Activated CD4-positive, alpha-beta memory T cell treated with anti-CD3 and anti-CD28 coated beads for 36 hours (primary cell): ENCODE measurements at regions not wholly inside any gene's neighbourhood (a gene's known extent, or its start where the extent isn't known, plus 50 kb on each side); places are given as distances from the start of the nearest gene placed in this dataset.

Source experiments
- CTCF ChIA-PET: fragments of 350-600 bp; sonication (Branson Sonifier 250); formaldehyde crosslinking; loops from one replicate; lab custom pipeline; 2021; ENCODE audit warnings: antibody characterized with exemption, inconsistent platforms; lab: Charles Lee
- POLR2A ChIA-PET: fragments of 350-600 bp; sonication (Branson Sonifier 250); formaldehyde crosslinking; loops from one replicate; lab custom pipeline; 2021; ENCODE audit warnings: antibody characterized with exemption; lab: Charles Lee
- DNase-seq: peaks from one replicate; pipeline ENCODE4 v3.0.0-alpha.2; 2020
- H3K27ac Mint-ChIP-seq: one replicate; pipeline ENCODE4 v1.8.0; 2021; ENCODE audit warnings: mixed read lengths
- H3K27me3 Mint-ChIP-seq: one replicate; pipeline ENCODE4 v1.8.0; 2021; ENCODE audit warnings: mixed read lengths
- H3K36me3 Mint-ChIP-seq: one replicate; pipeline ENCODE4 v1.8.0; 2021; ENCODE audit warnings: mixed read lengths
- H3K4me1 Mint-ChIP-seq: one replicate; pipeline ENCODE4 v1.8.0; 2021; ENCODE audit warnings: low read depth, mixed read lengths
- H3K4me3 Mint-ChIP-seq: one replicate; pipeline ENCODE4 v1.8.0; 2021; ENCODE audit warnings: mild to moderate bottlenecking, mixed read lengths
- H3K9me3 Mint-ChIP-seq: one replicate; pipeline ENCODE4 v1.8.0; 2021; ENCODE audit warnings: mixed read lengths
- intact Hi-C: fragments of 100-400 bp; cut with micrococcal nuclease; formaldehyde crosslinking; loops from one replicate; pipeline ENCODE4 v1.15.1; 2023

GRCh38 chr2:16293398-16293797, 353.0 kb downstream of the MYCN start:
- no peaks in the 10 kb centered on the region for H3K36me3 Mint-ChIP-seq

DNA sequence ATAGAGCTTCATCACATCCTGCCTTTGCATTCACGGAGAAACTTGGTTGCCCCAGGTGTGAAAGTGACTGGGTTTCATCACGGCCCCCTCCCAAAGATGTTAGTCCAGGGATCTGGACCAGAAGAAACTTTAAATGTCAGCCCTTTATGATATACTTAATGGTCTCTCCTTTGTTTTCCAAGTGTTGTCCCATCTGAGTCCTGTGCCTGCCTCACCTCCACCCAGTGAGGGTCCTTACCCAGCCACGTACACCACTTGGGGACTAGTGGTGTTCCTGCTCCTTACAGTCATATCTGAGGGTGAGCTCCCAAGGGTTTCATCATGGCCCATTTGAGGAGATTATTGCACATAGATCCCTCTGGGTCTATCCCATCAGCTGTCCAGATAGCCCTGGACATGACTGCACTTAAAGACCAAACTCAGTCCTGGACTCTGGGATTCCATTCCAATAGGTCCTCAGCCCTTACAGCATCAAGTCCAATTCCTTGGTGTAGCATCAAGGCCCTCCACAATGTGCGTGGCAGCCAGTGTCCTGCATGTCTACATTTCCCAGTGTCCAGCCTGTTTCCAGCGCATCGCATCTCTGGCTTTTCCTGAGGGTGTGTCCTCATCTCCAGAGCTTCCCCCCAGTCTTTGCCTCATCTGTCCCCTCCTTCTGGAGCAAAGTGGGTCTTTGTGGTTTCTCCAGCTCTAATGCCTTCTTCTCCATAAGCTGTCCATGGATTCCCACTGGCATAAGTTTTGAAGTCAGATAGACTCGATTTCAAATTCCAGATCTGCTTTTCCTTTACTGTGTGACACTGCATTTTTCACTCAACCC, 351.6 kb downstream of the MYCN start:
- intact Hi-C loops = no loop called here
- no peaks in the 10 kb centered on the region for H3K4me1 Mint-ChIP-seq
- H3K9me3 Mint-ChIP-seq = no peaks in the 10 kb centered on the region
- no peaks in the 10 kb centered on the region for H3K36me3 Mint-ChIP-seq
- H3K4me3 Mint-ChIP-seq = no peak overlapping the region
- CTCF ChIA-PET = no interaction called here
- POLR2A ChIA-PET = no interaction called here
- no peaks in the 10 kb centered on the region for H3K27me3 Mint-ChIP-seq
- DNase-seq = no peak
- no peak overlapping the region for H3K27ac Mint-ChIP-seq

More at GRCh38 chr2:16293398-16293797, 353.0 kb downstream of the MYCN start:
- no peak for DNase-seq
- Mint-ChIP-seq H3K4me1 (no peaks in the 10 kb centered on the region), H3K27me3 (no peaks in the 10 kb centered on the region), H3K9me3 (no peaks in the 10 kb centered on the region), H3K27ac (no peak overlapping the region), H3K4me3 (no peak overlapping the region)
- intact Hi-C loops = no loop called here
- ChIA-PET CTCF (no interaction called here), POLR2A (no interaction called here)

DNA sequence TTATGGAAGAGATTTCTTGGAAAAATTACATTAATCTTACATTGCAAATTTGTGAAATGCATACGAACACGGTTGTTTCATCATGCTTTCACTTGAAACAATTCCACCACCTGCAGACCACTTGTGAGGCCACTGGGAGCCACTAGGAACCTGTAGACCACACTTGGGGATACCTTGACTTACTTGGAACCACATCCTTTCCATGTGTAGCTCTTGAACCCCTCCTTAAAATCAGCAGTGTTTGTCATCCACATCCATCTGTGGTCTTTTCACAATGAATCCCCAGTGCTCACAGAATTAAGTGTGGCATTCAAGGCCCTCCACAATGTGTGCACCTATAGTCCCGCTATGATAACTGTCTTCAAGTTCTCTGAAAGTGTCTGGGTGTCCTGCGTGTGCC, 350.9 kb downstream of the MYCN start:
- H3K27me3 Mint-ChIP-seq = no peaks in the 10 kb centered on the region
- H3K27ac Mint-ChIP-seq = no peak overlapping the region
- POLR2A ChIA-PET = no interaction called here
- H3K36me3 Mint-ChIP-seq = no peaks in the 10 kb centered on the region
- CTCF ChIA-PET = no interaction called here
- H3K9me3 Mint-ChIP-seq = no peaks in the 10 kb centered on the region
- H3K4me3 Mint-ChIP-seq = no peak overlapping the region
- intact Hi-C loops = no loop called here
- DNase-seq = no peak
- H3K4me1 Mint-ChIP-seq = no peaks in the 10 kb centered on the region

GRCh38 chr2:16290311-16291020, 350.1 kb downstream of the MYCN start:
- Mint-ChIP-seq H3K36me3 (no peaks in the 10 kb centered on the region), H3K27ac (no peak overlapping the region), H3K4me1 (no peaks in the 10 kb centered on the region), H3K9me3 (no peaks in the 10 kb centered on the region), H3K4me3 (no peak overlapping the region), H3K27me3 (no peaks in the 10 kb centered on the region)
- ChIA-PET CTCF (no interaction called here), POLR2A (no interaction called here)
- intact Hi-C loops = no loop called here
- DNase-seq = no peak

DNA sequence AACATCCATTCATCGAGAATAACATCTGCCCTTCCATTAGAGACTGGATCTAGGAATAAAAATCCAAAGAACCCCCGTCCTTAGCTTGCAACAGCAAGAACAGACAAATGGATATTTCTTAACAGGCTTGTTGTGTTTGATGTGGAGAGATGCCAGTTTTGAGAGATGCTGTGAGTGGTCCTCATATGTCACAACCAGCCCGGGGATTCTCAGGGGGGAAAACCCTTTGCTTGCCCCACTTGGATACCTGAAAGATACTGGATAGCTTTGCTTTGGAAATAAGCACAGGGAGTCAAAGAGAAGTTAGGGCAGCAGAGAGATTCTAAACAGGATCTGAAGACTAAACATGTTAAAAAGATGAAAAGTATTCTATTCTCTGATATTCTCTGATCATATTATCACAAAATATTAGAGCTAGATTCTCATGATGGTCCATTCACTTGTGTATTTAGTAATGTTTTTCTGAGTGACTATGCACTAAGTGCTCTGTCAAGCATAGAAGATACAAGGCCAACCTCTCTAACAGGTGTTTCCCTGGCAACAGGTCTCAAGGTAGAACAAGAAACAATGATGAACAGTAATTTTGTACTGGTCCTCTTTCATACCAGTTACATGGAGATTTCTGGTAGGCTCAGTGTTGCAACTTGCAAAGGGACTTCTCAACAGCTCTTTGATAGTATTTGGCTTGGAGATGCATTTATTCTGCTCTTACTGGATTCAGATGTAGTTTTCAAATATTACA, 348.2 kb downstream of the MYCN start:
- no peak overlapping the region for H3K4me3 Mint-ChIP-seq
- H3K9me3 Mint-ChIP-seq = no peaks in the 10 kb centered on the region
- H3K4me1 Mint-ChIP-seq = no peaks in the 10 kb centered on the region
- H3K36me3 Mint-ChIP-seq = no peaks in the 10 kb centered on the region
- peaks cover 3% of the 10 kb centered on the region for H3K27me3 Mint-ChIP-seq
- ChIA-PET CTCF (interaction anchor here (0.6 kb wide), 1 partner anchor 93 kb away, joined by 3 read pairs; no protein-coding TSS in a partner anchor), POLR2A (no interaction called here)
- no peak overlapping the region for H3K27ac Mint-ChIP-seq
- DNase-seq = no peak
- intact Hi-C loops = no loop called here

DNA sequence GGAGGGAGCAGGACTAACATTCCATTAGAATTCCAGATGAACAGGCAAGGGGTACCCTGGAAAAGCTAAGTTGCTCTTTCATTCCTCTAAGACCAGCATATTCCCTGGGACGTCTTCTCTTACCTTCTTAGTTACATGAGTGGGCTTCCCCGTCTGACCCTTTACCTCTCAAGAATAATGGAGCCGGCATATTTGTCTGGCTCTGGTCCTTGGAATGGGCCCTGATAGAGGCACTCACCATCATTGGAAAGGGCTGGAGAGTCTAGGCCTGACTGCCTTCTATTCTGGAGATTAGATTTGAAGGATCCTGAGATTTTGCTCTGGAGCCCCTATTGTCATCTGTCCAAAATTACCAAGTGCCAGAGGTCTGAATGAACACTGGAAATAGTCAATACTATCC, 347.5 kb downstream of the MYCN start:
- intact Hi-C loops = no loop called here
- H3K27ac Mint-ChIP-seq = no peak overlapping the region

GRCh38 chr2:16287281-16287680, 346.9 kb downstream of the MYCN start:
- intact Hi-C loops = no loop called here
- H3K9me3 Mint-ChIP-seq = no peaks in the 10 kb centered on the region
- H3K36me3 Mint-ChIP-seq = no peaks in the 10 kb centered on the region
- H3K4me1 Mint-ChIP-seq = no peaks in the 10 kb centered on the region
- ChIA-PET CTCF (no interaction called here), POLR2A (no interaction called here)
- peaks cover 3% of the 10 kb centered on the region for H3K27me3 Mint-ChIP-seq
- no peak for DNase-seq
- H3K4me3 Mint-ChIP-seq = no peak overlapping the region
- H3K27ac Mint-ChIP-seq = no peak overlapping the region

More for the DNA sequence above, 347.5 kb downstream of the MYCN start:
- CTCF ChIA-PET = no interaction called here
- Mint-ChIP-seq H3K9me3 (no peaks in the 10 kb centered on the region), H3K4me1 (no peaks in the 10 kb centered on the region), H3K36me3 (no peaks in the 10 kb centered on the region), H3K4me3 (no peak overlapping the region), H3K27me3 (peaks cover 3% of the 10 kb centered on the region)
- POLR2A ChIA-PET = no interaction called here
- no peak for DNase-seq

DNA sequence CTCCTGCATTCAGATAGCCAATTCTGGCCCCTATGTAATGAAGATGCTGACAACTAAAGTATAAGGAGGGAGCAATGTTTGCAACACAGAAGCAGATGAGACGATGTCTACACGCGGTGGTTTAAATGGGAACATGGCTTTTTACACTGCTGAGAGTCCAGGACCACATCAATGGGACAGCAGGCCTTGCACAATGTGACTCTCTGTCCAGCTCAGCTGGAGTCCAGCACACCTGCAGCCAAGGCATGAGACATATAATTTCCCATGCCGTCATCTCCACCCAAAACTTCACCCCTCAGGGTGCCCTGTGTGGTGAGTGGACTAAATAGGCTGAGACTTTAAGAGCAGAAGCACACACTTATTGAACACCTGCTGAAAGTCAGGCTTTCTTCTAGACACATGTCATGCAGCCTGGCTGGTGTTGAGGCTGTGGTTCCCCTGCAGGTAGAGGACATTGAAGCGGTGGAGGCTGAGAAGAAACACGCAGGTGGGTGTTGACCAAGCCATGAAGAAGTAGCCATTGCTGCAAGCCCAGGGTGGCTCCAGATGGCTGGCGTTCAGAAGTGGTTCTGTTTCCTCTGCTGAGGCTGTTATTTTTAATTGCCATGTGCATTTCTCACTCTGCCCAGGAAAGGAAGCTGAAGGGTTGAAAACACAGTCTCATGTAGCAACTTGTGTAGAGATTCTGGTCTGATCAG, 345.6 kb downstream of the MYCN start:
- no peak for DNase-seq
- CTCF ChIA-PET = no interaction called here

DNA sequence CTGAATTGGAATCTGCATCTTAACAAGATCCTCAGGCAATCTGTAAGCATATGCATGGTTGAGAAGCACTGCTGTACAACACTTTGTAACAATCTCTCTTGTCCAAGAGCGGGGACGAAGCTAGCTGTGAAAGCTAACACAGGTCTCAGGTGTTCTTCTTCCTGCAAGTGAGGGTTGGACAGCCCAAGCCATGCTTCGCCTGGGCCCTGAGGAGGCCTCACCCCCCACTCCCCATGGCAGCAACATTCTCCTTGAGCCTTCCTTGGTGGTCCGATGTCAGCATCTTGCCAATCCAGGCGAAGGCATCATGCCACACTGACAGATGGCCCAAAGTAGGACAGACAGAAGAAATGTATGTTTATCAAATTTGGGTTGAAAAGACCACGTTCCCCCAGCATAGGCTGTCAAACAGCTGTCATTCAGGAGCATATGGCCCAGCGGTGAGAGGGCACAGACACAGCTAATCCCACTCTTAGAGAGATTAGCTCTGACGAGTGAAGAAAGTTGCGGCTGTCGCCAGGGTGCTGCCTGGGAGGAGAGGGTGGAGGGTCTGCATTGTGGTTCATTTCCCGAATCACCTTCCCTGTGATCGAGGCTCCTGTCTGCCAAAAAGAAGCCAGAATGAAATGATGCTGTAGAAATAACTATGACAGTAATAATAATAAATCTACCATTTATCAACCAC, 344.7 kb downstream of the MYCN start:
- Mint-ChIP-seq H3K27ac (no peak overlapping the region), H3K27me3 (peaks cover 3% of the 10 kb centered on the region), H3K4me3 (no peak overlapping the region), H3K4me1 (no peaks in the 10 kb centered on the region), H3K9me3 (no peaks in the 10 kb centered on the region), H3K36me3 (no peaks in the 10 kb centered on the region)
- ChIA-PET CTCF (no interaction called here), POLR2A (no interaction called here)
- DNase-seq = no peak
- intact Hi-C loops = loop anchor here (5.0 kb wide), 1 partner anchor 348 kb away; no protein-coding TSS in a partner anchor

More for the DNA sequence above, 345.6 kb downstream of the MYCN start:
- Mint-ChIP-seq H3K27me3 (peaks cover 3% of the 10 kb centered on the region), H3K36me3 (no peaks in the 10 kb centered on the region), H3K9me3 (no peaks in the 10 kb centered on the region), H3K4me1 (no peaks in the 10 kb centered on the region), H3K27ac (no peak overlapping the region), H3K4me3 (no peak overlapping the region)
- intact Hi-C loops = no loop called here
- POLR2A ChIA-PET = no interaction called here

- H3K4me1 Mint-ChIP-seq = no peaks in the 10 kb centered on the region
- H3K9me3 Mint-ChIP-seq = no peaks in the 10 kb centered on the region
- H3K36me3 Mint-ChIP-seq = no peaks in the 10 kb centered on the region
- no peak overlapping the region for H3K4me3 Mint-ChIP-seq
- POLR2A ChIA-PET = no interaction called here
- CTCF ChIA-PET = interaction anchor here (0.8 to 1.0 kb wide), 2 partner anchors 9 to 344 kb away, joined by 4 to 5 read pairs; partner anchors contain the start of gene MYCN
- intact Hi-C loops = loop anchor here (5.0 kb wide), 1 partner anchor 346 kb away; no protein-coding TSS in a partner anchor
- no peak for DNase-seq
- H3K27me3 Mint-ChIP-seq = peaks cover 3% of the 10 kb centered on the region
- H3K27ac Mint-ChIP-seq = no peak overlapping the region
Observed at GRCh38 chr2:16283071-16283850, 342.9 kb downstream of the MYCN start.

DNA sequence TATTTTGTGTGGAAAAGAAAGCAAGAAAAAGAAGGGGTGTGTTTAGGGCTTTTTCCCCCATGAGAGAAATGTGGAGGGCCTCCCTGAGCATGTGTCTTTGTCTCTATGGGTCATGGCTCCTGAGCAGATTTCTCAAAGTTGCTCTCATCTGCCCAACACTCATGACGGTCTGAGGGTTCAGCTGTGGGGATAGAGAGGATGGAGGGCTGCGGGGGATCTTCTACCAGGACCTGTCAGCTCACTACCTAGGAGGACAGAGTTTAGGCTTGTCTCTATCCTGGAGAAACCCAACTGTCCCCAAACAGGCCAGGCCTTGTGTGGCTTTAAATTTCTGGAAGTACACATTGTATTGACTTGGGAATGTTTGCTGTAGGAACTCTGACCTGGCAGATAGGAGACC, 342.2 kb downstream of the MYCN start:
- ChIA-PET POLR2A (no interaction called here), CTCF (interaction anchor here (0.7 to 1.6 kb wide), 4 partner anchors 8 to 343 kb away, joined by 3 to 9 read pairs (median 6); partner anchors contain the start of gene MYCN)
- intact Hi-C loops = loop anchor here (5.0 kb wide), 1 partner anchor 345 kb away; no protein-coding TSS in a partner anchor
- Mint-ChIP-seq H3K9me3 (no peaks in the 10 kb centered on the region), H3K4me1 (no peaks in the 10 kb centered on the region), H3K36me3 (no peaks in the 10 kb centered on the region), H3K4me3 (no peak overlapping the region), H3K27me3 (peaks cover 3% of the 10 kb centered on the region), H3K27ac (no peak overlapping the region)
- DNase-seq = no peak
